BJ (cell line): ENCODE measurements at regions not wholly inside any gene's neighbourhood (a gene's known extent, or its start where the extent isn't known, plus 50 kb on each side); places are given as distances from the start of the nearest gene placed in this dataset.

Experiments used
- CTCF ChIA-PET: fragments of 350-600 bp; formaldehyde crosslinking; extraction: SDS; loops from one replicate; lab custom pipeline; 2021; ENCODE audit warnings: antibody characterized with exemption, inconsistent platforms; lab: Yijun Ruan, JAX
- POLR2A ChIA-PET: fragments of 300-600 bp; sonication (Branson Sonifier 250); formaldehyde crosslinking; extraction: SDS; loops from one replicate; lab custom pipeline; 2021; ENCODE audit warnings: antibody characterized with exemption; lab: Charles Lee
- DNase-seq: peaks from one replicate; pipeline ENCODE4 v3.0.0-alpha.2; 2011; ENCODE audit warnings: low read depth
- H3K27me3 ChIP-seq: 2 replicates; pipeline ENCODE4 v1.6.0; 2011; ENCODE audit warnings: low read length; ENCODE audit not compliant: control insufficient read depth, insufficient read depth
- H3K36me3 ChIP-seq: 2 replicates; pipeline ENCODE4 v1.5.1; 2011; ENCODE audit warnings: low read length; ENCODE audit not compliant: control insufficient read depth, insufficient read depth
- H3K4me3 ChIP-seq: 2 replicates; pipeline ENCODE4 v1.5.1; 2011; ENCODE audit warnings: low read depth, mild to moderate bottlenecking, control low read depth, low read length
- CTCF ChIP-seq: IDR thresholded peaks from 2 replicates; pipeline ENCODE4 v1.5.1; 2011; ENCODE audit warnings: low read depth, mild to moderate bottlenecking, control low read depth, inconsistent platforms, low read length, moderate library complexity; ENCODE audit not compliant: insufficient read depth

- no peaks in the 10 kb centered on the region for H3K27me3 ChIP-seq
- no peak for DNase-seq
- ChIA-PET POLR2A (no interaction called here), CTCF (no interaction called here)
- H3K4me3 ChIP-seq, result no peak overlapping the region
- no peaks in the 10 kb centered on the region for H3K36me3 ChIP-seq
- TF ChIP-seq CTCF, result no peak
These were observed 233.0 kb upstream of the KAZN start for GRCh38 chr1:14365301-14365988.

- no peak for TF ChIP-seq CTCF
- Histone ChIP-seq H3K27me3 (no peaks in the 10 kb centered on the region), H3K4me3 (no peak overlapping the region), H3K36me3 (no peaks in the 10 kb centered on the region)
- no peak for DNase-seq
- POLR2A ChIA-PET, result no interaction called here
- CTCF ChIA-PET, result interaction anchor here (0.5 kb wide), 1 partner anchor 171 kb away, joined by 3 read pairs; no protein-coding TSS in a partner anchor
These were observed 232.1 kb upstream of the KAZN start for GRCh38 chr1:14366091-14367018.

- CTCF ChIA-PET, result no interaction called here
- Histone ChIP-seq H3K27me3 (no peaks in the 10 kb centered on the region), H3K36me3 (no peaks in the 10 kb centered on the region), H3K4me3 (no peak overlapping the region)
- POLR2A ChIA-PET, result no interaction called here
- TF ChIP-seq CTCF, result no peak
- DNase-seq, result no peak
These were observed 231.0 kb upstream of the KAZN start for GRCh38 chr1:14367451-14367850.

- DNase-seq, result no peak
These were observed 228.8 kb upstream of the KAZN start for GRCh38 chr1:14369526-14370213.

More at GRCh38 chr1:14369526-14370213, 228.8 kb upstream of the KAZN start:
- ChIA-PET POLR2A (interaction anchor here (0.5 kb wide), 1 partner anchor 156 kb away, joined by 3 read pairs; no protein-coding TSS in a partner anchor), CTCF (no interaction called here)
- no peaks in the 10 kb centered on the region for H3K27me3 ChIP-seq
- H3K36me3 ChIP-seq, result no peaks in the 10 kb centered on the region
- TF ChIP-seq CTCF, result no peak
- H3K4me3 ChIP-seq, result no peak overlapping the region
